ENCODE measurements at regions not wholly inside any gene's neighbourhood (a gene's known extent, or its start where the extent isn't known, plus 50 kb on each side); places are given as distances from the start of the nearest gene placed in this dataset.

- Histone ChIP-seq H2BK12ac (ENCODE audit: low read length) (no peak overlapping the region), H2AFZ (ENCODE audit: insufficient read depth, low read length, poor library complexity) (no peak overlapping the region), H3K4me1 (ENCODE audit: control insufficient read depth in 1 of 2, insufficient read depth in 2 of 2, low read length in 2 of 2) (no peaks in the 10 kb centered on the region), H3K23ac (ENCODE audit: low read length) (no peak overlapping the region), H4K91ac (ENCODE audit: low read depth, low read length) (no peak overlapping the region), H3K18ac (ENCODE audit: low read length) (no peak overlapping the region), H3K9me3 (ENCODE audit: insufficient read depth, low read depth, low read length) (no peaks in the 10 kb centered on the region), H4K8ac (ENCODE audit: low read depth, low read length) (no peak overlapping the region), H2AK5ac (ENCODE audit: low read length) (no peak overlapping the region), H3K36me3 (ENCODE audit: control insufficient read depth in 1 of 2, insufficient read depth in 2 of 2, low read length in 2 of 2) (no peaks in the 10 kb centered on the region), H3K79me1 (ENCODE audit: low read length) (no peaks in the 10 kb centered on the region), H3K4me3 (ENCODE audit: low read depth, low read length) (no peak overlapping the region), H3K79me2 (ENCODE audit: control insufficient read depth, insufficient read depth, low read length, poor library complexity) (no peaks in the 10 kb centered on the region), H3K14ac (ENCODE audit: low read length) (no peak overlapping the region), H3K27me3 (ENCODE audit: insufficient read depth, low read length) (no peaks in the 10 kb centered on the region), H3K4ac (ENCODE audit: low read depth, low read length) (no peak overlapping the region), H3K4me2 (ENCODE audit: low read length) (peak overlapping the region; percentile 37), H3K27ac (ENCODE audit: low read depth, low read length) (peak overlapping the region; percentile 81), H3K9ac (ENCODE audit: low read length) (no peak overlapping the region), H2BK5ac (ENCODE audit: low read depth, low read length, poor library complexity) (no peak overlapping the region), H4K12ac (ENCODE audit: low read depth, low read length) (no peak overlapping the region), H2BK120ac (ENCODE audit: insufficient read depth, low read length, poor library complexity) (no peak overlapping the region)
- WGBS (ENCODE audit: extremely low coverage, insufficient coverage, insufficient read length) = no CpG with 5 or more reads among the region's 10 CpGs
- DNase-seq = no peak
Observed at GRCh38 chr1:198876371-198876871, 237.6 kb downstream of the PTPRC start.

GRCh38 chr1:198878566-198878965 lies 239.7 kb downstream of the PTPRC start:
- H2AK5ac ChIP-seq (ENCODE audit: low read length) = no peak overlapping the region
- no peak overlapping the region for H2BK12ac ChIP-seq (ENCODE audit: low read length)
- no peak overlapping the region for H3K27ac ChIP-seq (ENCODE audit: low read depth, low read length)
- no peak overlapping the region for H3K14ac ChIP-seq (ENCODE audit: low read length)
- H2AFZ ChIP-seq (ENCODE audit: insufficient read depth, low read length, poor library complexity) = no peak overlapping the region
- H3K4me3 ChIP-seq (ENCODE audit: low read depth, low read length) = no peak overlapping the region
- no peaks in the 10 kb centered on the region for H3K79me2 ChIP-seq (ENCODE audit: control insufficient read depth, insufficient read depth, low read length, poor library complexity)
- H2BK120ac ChIP-seq (ENCODE audit: insufficient read depth, low read length, poor library complexity) = no peak overlapping the region
- no peaks in the 10 kb centered on the region for H3K79me1 ChIP-seq (ENCODE audit: low read length)
- H4K12ac ChIP-seq (ENCODE audit: low read depth, low read length) = no peak overlapping the region
- H2BK5ac ChIP-seq (ENCODE audit: low read depth, low read length, poor library complexity) = no peak overlapping the region
- no peak overlapping the region for H4K8ac ChIP-seq (ENCODE audit: low read depth, low read length)
- no peak overlapping the region for H3K4ac ChIP-seq (ENCODE audit: low read depth, low read length)
- no peaks in the 10 kb centered on the region for H3K9me3 ChIP-seq (ENCODE audit: insufficient read depth, low read depth, low read length)
- H3K4me1 ChIP-seq (ENCODE audit: control insufficient read depth in 1 of 2, insufficient read depth in 2 of 2, low read length in 2 of 2) = no peaks in the 10 kb centered on the region
- no peak overlapping the region for H3K18ac ChIP-seq (ENCODE audit: low read length)
- H3K36me3 ChIP-seq (ENCODE audit: control insufficient read depth in 1 of 2, insufficient read depth in 2 of 2, low read length in 2 of 2) = no peaks in the 10 kb centered on the region
- H4K91ac ChIP-seq (ENCODE audit: low read depth, low read length) = no peak overlapping the region
- no peak overlapping the region for H3K23ac ChIP-seq (ENCODE audit: low read length)
- H3K4me2 ChIP-seq (ENCODE audit: low read length) = no peak overlapping the region
- no peak overlapping the region for H3K9ac ChIP-seq (ENCODE audit: low read length)
- no peaks in the 10 kb centered on the region for H3K27me3 ChIP-seq (ENCODE audit: insufficient read depth, low read length)
- peak; percentile 74 to 95 for DNase-seq
- no CpG with 5 or more reads among the region's 2 CpGs for WGBS (ENCODE audit: extremely low coverage, insufficient coverage, insufficient read length)

- Histone ChIP-seq H3K4me2 (ENCODE audit: low read length) (no peak overlapping the region), H4K8ac (ENCODE audit: low read depth, low read length) (no peak overlapping the region), H3K36me3 (ENCODE audit: control insufficient read depth in 1 of 2, insufficient read depth in 2 of 2, low read length in 2 of 2) (no peaks in the 10 kb centered on the region), H3K79me2 (ENCODE audit: control insufficient read depth, insufficient read depth, low read length, poor library complexity) (no peaks in the 10 kb centered on the region), H2BK12ac (ENCODE audit: low read length) (no peak overlapping the region), H3K9me3 (ENCODE audit: insufficient read depth, low read depth, low read length) (no peaks in the 10 kb centered on the region), H3K4me3 (ENCODE audit: low read depth, low read length) (no peak overlapping the region), H3K9ac (ENCODE audit: low read length) (no peak overlapping the region), H3K27me3 (ENCODE audit: insufficient read depth, low read length) (no peaks in the 10 kb centered on the region), H3K4me1 (ENCODE audit: control insufficient read depth in 1 of 2, insufficient read depth in 2 of 2, low read length in 2 of 2) (no peaks in the 10 kb centered on the region), H3K18ac (ENCODE audit: low read length) (no peak overlapping the region), H3K4ac (ENCODE audit: low read depth, low read length) (no peak overlapping the region), H4K12ac (ENCODE audit: low read depth, low read length) (no peak overlapping the region), H3K27ac (ENCODE audit: low read depth, low read length) (no peak overlapping the region), H2AFZ (ENCODE audit: insufficient read depth, low read length, poor library complexity) (no peak overlapping the region), H2AK5ac (ENCODE audit: low read length) (no peak overlapping the region), H3K23ac (ENCODE audit: low read length) (no peak overlapping the region), H2BK120ac (ENCODE audit: insufficient read depth, low read length, poor library complexity) (no peak overlapping the region), H2BK5ac (ENCODE audit: low read depth, low read length, poor library complexity) (no peak overlapping the region), H3K79me1 (ENCODE audit: low read length) (no peaks in the 10 kb centered on the region), H4K91ac (ENCODE audit: low read depth, low read length) (no peak overlapping the region), H3K14ac (ENCODE audit: low read length) (no peak overlapping the region)
- DNase-seq = no peak
- no CpG with 5 or more reads among the region's 5 CpGs for WGBS (ENCODE audit: extremely low coverage, insufficient coverage, insufficient read length)
Observed at GRCh38 chr1:198879711-198880306, 241.0 kb downstream of the PTPRC start.

GRCh38 chr1:198880397-198880796 lies 241.6 kb downstream of the PTPRC start:
- no peaks in the 10 kb centered on the region for H3K4me1 ChIP-seq (ENCODE audit: control insufficient read depth in 1 of 2, insufficient read depth in 2 of 2, low read length in 2 of 2)
- H4K91ac ChIP-seq (ENCODE audit: low read depth, low read length) = peak overlapping the region; percentile 35
- no peak overlapping the region for H3K18ac ChIP-seq (ENCODE audit: low read length)
- no peak overlapping the region for H3K4ac ChIP-seq (ENCODE audit: low read depth, low read length)
- no peaks in the 10 kb centered on the region for H3K27me3 ChIP-seq (ENCODE audit: insufficient read depth, low read length)
- no CpG with 5 or more reads among the region's 2 CpGs for WGBS (ENCODE audit: extremely low coverage, insufficient coverage, insufficient read length)
- no peak overlapping the region for H2AK5ac ChIP-seq (ENCODE audit: low read length)
- no peak overlapping the region for H3K27ac ChIP-seq (ENCODE audit: low read depth, low read length)
- H4K12ac ChIP-seq (ENCODE audit: low read depth, low read length) = no peak overlapping the region
- no peak overlapping the region for H3K4me2 ChIP-seq (ENCODE audit: low read length)
- no peaks in the 10 kb centered on the region for H3K79me1 ChIP-seq (ENCODE audit: low read length)
- no peak for DNase-seq
- H3K79me2 ChIP-seq (ENCODE audit: control insufficient read depth, insufficient read depth, low read length, poor library complexity) = no peaks in the 10 kb centered on the region
- H3K23ac ChIP-seq (ENCODE audit: low read length) = no peak overlapping the region
- no peak overlapping the region for H3K14ac ChIP-seq (ENCODE audit: low read length)
- H3K9me3 ChIP-seq (ENCODE audit: insufficient read depth, low read depth, low read length) = no peaks in the 10 kb centered on the region
- H2BK120ac ChIP-seq (ENCODE audit: insufficient read depth, low read length, poor library complexity) = no peak overlapping the region
- H2BK5ac ChIP-seq (ENCODE audit: low read depth, low read length, poor library complexity) = no peak overlapping the region
- H3K9ac ChIP-seq (ENCODE audit: low read length) = no peak overlapping the region
- no peaks in the 10 kb centered on the region for H3K36me3 ChIP-seq (ENCODE audit: control insufficient read depth in 1 of 2, insufficient read depth in 2 of 2, low read length in 2 of 2)
- H2BK12ac ChIP-seq (ENCODE audit: low read length) = no peak overlapping the region
- H2AFZ ChIP-seq (ENCODE audit: insufficient read depth, low read length, poor library complexity) = no peak overlapping the region
- no peak overlapping the region for H3K4me3 ChIP-seq (ENCODE audit: low read depth, low read length)
- H4K8ac ChIP-seq (ENCODE audit: low read depth, low read length) = no peak overlapping the region

Measured in trophoblast cell (in vitro differentiated cells and primary cell).